GM21526 (cell line): ENCODE measurements at regions not wholly inside any gene's neighbourhood (a gene's known extent, or its start where the extent isn't known, plus 50 kb on each side); places are given as distances from the start of the nearest gene placed in this dataset.

Experiments used
- ATAC-seq: cut with Tn5 transposase; IDR thresholded peaks from one replicate; pipeline ENCODE4 v1.9.1; 2021; ENCODE audit warnings: moderate library complexity; ENCODE audit not compliant: unreplicated experiment, low FRiP score

DNA sequence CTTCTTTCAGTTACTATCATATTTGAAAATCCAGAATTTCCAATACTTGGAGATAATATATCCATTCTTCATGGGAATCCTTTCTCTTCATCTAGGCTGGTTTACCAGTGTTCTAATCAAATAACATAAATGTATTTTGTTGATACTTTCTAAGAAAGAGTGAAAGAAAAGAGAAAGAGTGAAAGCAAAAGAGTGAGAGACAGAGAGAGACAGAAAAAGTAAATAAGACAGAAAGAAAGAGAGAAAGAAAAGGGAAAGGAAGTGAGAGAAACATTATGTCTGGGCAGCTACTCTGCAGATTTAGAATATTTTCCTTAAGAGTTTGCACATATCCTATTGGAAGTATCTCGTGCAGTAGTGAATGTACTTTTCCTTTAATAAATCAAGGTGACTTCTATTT lies 781.0 kb upstream of the GJE1 start:
- ATAC-seq, result no peak

GRCh38 chr6:141349710-141350109 lies 783.0 kb upstream of the GJE1 start:
- ATAC-seq, result no peak

DNA sequence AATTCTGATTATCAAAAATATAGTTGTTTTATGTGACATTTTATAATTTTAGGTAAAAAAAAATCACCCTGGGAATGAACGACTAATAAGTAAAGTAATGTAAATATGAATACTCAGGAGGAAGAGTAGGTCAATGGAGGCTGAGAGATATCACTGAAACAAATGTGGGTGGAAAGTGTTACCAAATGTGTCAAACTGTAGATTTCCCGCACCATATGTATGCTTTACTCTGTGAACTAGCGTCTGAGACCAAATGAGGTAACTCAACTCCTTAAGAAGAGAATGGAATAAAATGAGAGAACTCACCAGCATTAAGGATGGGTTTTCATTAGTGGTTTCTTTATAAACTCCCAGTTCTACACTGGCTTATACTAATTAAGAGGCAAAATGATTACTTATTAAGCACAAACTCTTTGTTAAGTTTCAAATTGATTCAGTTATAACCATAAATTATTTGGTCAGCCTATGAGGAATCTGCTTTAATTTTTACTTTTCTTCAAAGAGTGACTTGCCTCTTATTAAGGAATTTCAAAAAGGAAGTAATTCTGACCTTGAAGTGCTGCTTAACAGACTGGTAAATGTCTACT lies 784.7 kb upstream of the GJE1 start:
- no peak for ATAC-seq

DNA sequence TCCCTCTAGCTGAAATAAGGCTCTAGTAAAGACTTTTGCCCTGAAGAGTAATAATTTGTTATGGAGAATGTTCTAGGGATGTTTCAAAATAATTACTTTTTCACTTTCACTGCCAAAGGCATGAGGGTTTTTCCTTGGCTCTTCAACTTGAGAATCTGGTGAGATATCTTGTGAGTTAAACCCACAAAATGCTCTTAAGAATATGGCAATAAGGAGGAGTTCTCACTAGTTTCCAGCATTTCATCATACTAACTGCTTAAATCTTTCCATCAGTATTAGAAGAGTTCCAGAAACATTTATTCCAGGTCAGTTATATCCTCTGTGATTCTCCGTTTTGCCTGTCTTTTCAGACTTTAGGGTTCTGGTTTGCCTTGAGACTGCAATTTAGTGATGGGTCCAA lies 785.6 kb upstream of the GJE1 start:
- no peak for ATAC-seq

DNA sequence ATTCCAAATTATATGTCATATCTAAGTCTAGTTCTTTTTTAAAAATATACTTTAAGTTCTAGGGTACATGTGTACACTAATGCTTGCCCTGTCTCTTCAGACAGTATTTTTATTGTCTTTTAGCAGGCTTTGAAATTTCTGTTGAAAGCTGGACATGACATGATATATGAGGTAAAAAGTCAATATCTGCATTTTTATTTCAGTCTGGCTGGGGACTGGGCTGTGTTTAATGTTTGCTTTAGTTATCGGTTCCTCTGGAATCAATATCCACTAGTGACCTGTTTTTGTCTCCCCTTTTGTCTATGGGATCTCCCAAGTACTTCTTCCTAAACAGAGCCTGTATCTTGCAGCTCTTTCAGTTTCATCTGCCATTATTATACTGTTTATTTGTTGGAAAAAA lies 786.2 kb upstream of the GJE1 start:
- ATAC-seq, result no peak

DNA sequence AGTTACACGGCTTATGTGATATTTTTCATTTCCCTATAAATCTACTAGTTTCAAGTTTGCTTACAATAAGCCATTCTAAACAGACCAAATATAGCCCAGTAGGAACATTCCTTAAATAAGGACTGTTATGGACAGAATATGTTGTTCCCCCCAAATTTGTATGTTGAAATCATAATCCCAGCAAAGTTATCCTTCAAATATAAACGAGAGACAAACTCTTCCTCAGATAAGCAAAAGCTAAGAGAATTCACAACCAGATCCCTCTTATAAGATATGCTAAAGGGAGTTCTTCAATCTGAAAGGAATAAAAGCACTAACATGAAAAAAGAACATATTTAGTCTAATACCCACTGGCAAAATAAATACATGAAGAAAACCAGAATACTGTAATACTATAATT lies 795.5 kb upstream of the GJE1 start:
- no peak for ATAC-seq

DNA sequence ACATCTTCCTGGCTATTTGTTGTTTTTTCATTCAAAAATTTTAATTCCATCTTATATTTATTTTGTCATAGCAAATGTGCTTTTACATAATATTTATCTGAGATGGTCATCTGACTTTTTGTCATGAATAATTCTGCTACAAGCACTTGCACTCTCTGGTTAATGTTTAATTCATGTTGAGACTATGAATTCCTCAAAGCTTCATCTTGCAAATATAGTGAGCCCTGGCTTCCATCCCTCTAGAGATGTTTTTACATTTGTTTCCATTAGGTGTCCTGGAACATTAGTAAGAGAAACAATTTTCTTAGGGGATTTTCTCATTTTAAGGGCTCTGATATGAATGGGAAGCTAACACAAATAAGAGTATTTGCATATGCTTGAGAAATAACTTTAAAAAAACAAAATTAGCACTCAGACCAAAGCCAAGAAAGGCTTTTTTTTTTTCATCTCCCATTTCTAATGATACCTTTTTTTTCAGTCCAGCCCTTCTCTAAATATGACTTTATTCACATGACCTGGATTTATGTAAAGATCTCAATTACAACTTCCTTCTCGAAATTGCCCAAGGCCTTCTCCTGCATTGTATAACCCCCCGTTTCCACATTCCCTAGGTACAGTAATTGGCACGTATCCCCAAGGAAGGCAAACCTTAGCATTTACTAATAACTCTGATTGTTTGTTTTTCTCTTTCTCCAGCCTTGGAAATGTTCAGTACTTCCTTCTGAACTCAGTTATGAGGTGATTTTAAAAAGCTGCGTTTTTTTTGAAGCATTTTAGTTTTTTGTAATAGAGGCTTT lies 797.0 kb upstream of the GJE1 start:
- ATAC-seq, result no peak

GRCh38 chr6:141326925-141327324 lies 805.8 kb upstream of the GJE1 start:
- ATAC-seq, result no peak

DNA sequence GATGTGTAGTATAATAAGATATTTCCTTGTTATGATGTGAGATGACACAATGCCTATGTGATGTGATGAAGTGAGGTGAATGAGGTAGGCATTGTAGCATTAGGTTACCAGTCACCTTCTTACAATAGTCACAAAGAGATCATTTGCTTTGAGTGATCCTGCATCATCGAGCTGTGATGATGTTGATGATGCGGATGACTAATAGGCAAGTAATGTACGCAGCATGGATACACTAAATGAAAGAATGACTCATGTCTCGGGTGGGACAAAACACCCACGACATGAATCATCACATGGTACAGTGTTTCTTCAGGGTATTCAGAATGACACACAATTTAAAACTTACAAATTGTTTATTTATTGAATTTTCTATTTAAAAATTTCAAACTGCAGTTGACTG lies 806.3 kb upstream of the GJE1 start:
- ATAC-seq, result peak; percentile 54

DNA sequence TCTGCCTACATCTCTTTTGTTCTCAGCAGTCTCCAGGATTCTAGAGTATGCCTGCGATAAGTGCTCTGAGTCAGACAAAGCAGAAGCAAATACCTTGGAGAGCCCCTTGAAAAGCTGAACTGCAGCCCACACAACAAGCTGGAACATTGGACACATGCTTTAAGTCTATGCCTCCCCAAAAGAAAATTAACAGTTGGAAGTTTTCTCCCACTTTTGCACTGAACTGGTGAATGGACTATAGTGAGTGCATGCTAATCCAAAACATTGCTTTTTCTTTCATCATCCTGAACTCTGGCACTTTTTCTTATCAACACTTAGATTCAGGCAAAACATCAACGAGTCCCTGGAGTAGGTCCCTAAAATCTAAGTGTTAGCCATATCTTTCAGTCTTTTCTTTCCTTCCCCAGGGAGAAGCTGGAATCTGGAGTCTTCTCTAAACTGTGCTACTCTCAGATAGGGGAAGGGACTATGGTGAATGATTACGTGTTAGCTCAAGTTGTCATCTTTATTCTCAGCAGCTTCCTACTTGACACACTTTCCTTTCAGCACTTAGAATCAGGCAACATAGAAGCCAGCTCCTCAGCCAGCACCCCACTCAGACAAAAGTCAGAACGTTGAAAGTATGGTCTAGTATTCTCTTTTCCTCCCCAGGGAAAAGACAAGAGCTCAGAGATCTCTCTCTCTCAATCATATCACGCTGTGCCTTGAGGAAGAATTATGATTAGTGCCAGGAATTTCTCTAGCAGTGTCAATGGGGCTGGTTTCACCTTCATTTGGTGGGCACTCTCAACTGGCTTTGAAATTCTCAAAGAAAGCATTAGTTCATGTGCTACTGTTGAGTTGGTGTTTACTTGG lies 811.0 kb upstream of the GJE1 start:
- no peak for ATAC-seq

GRCh38 chr6:141316236-141316635 lies 816.5 kb upstream of the GJE1 start:
- ATAC-seq, result no peak

DNA sequence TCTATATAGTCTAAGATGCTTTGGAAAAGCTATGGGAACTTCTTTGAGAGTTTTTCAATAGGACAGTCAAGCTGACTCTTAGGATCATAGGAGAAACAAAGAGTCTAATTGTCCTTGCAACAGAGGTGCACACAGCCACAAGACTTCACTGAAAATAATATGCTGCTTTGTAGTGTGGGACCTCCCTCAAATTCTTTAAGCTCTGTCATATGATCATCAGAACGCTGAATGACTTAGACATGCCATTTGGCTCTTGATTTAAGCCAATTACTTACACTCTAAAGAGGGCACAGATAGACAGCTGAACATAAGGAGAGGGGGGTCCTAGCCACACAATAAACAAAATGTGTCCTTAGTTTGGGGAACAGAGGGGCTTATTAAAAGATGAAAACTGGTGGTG lies 818.7 kb upstream of the GJE1 start:
- ATAC-seq, result no peak

DNA sequence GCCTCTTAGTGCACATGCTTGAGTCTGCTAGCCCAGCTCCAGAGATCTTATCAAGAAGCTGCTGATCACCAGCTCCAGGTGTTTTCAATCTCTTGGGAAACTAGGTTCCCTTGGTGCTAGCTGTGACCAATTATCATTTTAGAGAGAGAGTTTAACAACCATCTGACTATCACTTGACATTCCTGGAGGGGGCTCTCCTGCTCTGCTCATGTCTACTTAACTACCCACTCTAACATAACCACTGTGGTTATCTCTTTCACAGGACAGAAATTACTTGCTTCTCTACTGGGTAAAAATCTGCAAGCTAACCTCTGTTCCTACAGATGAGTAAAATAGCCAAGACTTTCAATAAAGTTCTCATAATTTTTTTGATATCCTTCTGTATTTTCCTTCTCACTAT lies 823.4 kb upstream of the GJE1 start:
- no peak for ATAC-seq

DNA sequence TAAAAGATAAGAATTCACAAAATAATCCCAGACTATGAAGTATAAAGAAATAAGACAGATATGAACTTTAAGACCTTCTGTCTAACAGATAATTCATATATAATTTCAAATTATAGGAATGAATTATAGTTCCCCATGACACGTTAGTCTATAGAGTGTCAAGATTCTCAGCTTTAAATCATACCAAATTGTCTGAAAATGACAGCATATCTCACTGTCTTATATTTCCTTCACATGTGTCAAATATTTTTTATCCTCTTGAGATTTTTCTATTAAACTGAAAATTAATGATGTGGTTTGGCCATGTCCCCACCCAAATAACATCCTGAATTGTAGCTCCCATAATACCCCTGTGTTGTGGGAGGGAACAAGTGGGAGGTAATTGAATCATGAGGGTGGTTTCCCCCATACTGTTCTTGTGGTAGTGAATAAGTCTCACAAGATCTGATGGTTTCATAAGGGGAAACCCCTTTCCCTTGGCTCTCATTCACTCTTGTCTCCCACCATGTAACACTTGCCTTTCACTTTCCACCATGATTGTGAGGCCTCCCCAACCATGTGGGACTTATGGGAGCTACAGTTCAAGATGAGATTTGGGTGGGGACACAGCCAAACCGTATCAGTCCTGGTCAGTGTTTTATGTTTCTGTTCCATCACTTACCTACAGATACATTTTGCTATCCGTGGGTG lies 825.3 kb upstream of the GJE1 start:
- ATAC-seq, result no peak

DNA sequence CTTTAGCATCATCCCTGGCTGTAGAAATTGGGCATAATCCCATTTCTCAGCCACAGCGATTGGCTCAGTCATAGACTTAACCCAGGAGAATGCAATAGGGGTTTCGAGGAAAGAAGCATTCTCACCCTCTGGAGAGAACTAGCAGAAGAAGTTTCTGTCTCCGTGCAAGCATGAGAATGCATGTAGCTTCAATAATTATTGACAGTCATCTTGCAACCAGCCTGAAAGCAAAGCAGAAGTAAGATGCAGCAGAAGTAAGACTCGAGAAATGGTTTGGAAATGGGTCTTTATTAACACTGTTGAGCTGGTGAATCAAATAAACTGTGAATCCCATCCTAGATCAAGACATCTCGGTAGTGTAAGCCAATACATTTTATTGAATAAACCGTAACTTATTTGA lies 828.8 kb upstream of the GJE1 start:
- no peak for ATAC-seq

GRCh38 chr6:141301779-141302178 lies 830.9 kb upstream of the GJE1 start:
- no peak for ATAC-seq

DNA sequence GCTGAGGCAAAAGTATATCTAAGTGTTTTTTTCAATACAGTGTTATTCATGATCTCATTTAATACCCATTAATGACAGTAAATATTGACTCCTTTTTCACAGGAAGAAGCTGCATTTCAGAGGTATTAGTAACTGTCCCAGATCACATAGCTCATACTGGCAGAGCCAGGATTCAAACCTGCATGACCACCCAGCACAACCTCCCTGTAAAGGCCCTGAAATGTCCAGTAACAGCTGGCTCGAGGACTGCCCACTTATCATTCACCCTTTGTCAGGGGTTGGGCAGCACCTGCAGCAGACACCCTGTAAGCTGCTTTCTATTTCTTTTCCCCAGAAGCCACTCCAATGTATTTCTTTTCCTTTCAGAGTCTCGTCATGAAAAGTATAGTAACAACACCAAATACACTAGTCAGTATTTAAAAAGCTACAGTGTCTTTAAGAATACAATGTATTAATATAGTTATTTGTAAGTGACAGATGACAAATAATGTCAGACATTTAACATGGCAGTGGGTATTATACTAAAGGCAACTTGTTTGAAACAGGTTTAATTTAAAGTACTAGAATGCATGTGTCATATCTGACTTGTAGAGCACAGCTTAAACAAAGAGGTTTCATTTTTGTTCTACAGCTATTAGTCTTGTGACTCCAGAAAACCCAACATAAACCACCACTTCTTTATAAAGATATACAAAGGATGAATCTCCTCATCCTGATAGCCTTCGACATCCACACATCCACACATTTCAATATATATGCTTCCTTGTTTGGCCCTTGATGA lies 841.6 kb upstream of the GJE1 start:
- no peak for ATAC-seq

GRCh38 chr6:141288947-141289346 lies 843.8 kb upstream of the GJE1 start:
- ATAC-seq, result no peak

DNA sequence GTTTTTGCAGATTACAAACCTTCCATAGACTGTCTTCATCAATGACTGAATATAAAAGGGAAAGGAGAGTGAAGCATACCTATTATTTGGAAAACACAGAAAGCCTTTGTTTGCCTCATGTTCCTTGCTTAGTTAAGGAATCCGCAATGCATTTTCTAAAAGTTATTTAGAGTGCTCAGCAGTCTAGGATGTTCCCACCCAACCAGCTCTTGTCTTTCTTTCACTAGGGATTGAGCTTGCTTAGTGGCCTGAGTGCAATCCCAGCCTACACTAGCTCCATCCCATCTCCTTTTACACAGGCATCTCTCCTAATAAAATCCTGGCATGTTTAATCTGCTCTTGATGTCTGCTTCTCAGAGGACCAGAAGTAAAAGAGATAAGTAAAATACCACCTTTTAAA lies 850.5 kb upstream of the GJE1 start:
- no peak for ATAC-seq

- no peak for ATAC-seq
Measured at GRCh38 chr6:141269684-141270083, 863.0 kb upstream of the GJE1 start.
